MM.1S (cell line): ENCODE measurements at regions not wholly inside any gene's neighbourhood (a gene's known extent, or its start where the extent isn't known, plus 50 kb on each side); places are given as distances from the start of the nearest gene placed in this dataset.

Source experiments
- CTCF ChIP-seq: fragments of 300-600 bp; sonication (generic); IDR thresholded peaks from 2 replicates; pipeline ENCODE4 v1.5.1; 2016; ENCODE audit warnings: antibody characterized with exemption, low read length, mixed read lengths
- EZH2 ChIP-seq: fragments of 300-600 bp; sonication (generic); optimal IDR thresholded peaks from 2 replicates; pipeline ENCODE3; 2017; ENCODE audit warnings: low read depth, mild to moderate bottlenecking, antibody characterized with exemption, low read length, mixed read lengths

GRCh38 chr5:44661851-44662250 is 146.9 kb upstream of the MRPS30 start:
- TF ChIP-seq CTCF (no peak), EZH2 (no peak)
